SHP77 (cell line): ENCODE measurements at regions not wholly inside any gene's neighbourhood (a gene's known extent, or its start where the extent isn't known, plus 50 kb on each side); places are given as distances from the start of the nearest gene placed in this dataset.
"Not testable (repeated sequence)": the region's sequence is repeated elsewhere in the genome, so short reads cannot be mapped to it uniquely, and the experiment has no call there.

Experiments
- DNase-seq, 2 experiments: peaks; one replicate each; lab custom pipeline; 2025; lab: John Stamatoyannopoulos, UW

DNA sequence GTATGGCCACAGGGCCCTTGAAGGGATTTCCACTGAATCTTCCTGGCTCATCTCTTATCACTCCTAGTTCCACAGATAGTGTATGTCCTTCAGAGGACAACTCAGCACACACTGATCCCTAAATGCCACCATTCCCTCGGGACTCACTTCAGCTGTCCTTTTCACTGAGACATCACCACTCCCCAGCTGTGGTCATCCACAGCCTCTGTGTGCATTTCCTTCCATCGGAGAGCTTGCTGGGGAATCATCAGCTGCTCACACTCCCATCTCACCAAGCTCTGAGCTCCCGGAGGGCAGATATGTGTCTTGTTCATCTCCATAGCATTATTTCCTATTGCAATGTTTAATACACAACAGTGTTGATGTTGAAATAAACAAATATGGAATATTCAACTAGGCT lies 759.5 kb downstream of the RNF144A start:
- no peak for DNase-seq

DNA sequence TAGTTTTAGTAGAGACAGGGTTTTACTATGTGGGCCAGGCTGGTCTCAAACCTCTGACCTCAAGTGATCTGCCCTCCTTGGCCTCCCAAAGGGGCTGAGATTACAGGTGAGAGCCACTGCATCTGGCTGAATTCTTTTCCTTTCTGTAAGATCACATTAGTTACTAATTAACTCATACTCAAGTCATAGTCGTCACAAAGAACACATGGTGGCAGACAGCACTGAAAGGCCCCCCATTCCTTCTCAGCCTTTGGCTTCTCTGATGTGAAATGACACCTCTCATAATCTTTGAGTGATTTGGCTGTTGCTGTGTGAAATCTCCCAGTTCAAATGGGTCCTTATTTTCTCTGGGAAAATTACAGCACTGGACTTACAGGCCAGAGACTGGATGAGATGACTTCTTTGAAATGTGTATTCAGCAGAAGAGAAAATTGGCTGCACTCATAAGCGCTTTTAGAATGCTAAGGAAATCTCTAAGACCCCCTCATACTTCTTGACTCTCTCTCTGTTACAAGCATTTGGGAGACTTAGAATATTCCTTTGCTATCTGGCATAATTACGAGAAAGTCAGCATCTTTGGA lies 764.8 kb downstream of the RNF144A start:
- no peak for DNase-seq

DNA sequence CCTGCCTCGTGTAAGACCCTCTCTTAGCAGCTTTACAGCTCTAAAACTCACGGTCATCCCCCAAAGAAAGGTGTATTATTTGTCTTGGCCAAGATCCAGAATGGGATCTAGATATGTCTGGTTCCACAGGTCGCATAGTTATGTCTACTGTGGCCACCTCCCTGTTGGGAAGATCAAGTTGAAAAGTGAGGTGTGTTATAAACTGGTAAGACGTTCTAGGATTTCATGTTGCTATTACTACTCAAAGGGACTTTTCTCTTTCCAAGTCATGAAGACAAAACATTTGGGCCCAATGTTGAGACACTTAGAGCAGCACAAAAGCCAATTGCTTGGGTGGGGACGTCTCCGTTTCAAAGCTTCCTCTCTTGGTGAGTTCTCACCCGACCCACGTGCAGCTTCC lies 766.0 kb downstream of the RNF144A start:
- no peak for DNase-seq

DNA sequence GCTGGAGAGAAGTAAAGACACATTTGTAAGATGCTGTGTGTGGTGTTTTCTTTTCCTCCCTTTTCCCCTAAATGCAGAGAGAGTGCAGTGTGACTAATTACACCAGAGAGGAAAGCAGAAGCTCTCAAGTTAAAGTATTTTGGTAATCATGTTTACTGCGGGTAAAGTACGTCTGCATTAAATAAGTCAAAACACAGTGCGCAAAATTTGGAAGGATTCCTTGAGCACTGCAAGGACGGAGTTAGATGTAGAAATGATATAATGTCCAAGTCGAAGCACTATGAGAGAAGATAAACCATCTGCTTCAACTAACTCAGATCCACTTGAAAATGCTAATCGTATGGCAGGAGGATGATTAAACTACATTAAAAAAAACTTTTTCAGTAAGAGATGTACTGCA lies 766.5 kb downstream of the RNF144A start:
- DNase-seq: no peak

DNA sequence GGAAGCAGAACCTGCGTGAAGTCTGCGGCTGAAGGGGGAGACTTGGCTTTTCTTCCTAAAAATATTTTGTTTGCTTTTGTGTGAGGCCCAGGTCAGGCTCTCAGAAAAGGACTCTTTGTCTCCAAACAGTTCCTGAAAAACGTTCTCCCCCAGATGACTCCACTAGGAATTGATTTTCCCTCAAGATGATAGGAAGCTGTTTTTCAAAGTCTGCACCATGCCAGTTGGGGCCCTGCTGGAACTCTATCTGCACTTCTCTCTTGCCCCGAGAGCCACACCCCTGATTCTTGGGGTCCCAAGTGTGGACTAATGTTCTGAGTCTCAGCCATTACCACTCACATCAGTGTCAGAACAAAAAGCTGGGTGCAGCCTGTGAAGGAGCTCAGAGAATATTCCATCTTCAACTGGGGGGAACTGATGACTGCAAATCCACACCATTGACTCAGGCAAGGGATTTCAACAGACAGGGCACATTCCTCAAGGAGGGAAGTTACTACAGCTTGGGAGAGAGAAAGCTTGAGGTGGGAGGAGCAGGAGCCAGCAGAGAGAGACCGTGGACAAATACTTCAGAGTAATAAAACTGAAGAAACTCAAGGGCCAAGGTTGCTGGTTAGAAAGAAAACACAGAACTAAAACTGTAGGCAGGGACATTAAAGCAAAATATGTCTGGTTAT lies 768.3 kb downstream of the RNF144A start:
- DNase-seq: no peak

DNA sequence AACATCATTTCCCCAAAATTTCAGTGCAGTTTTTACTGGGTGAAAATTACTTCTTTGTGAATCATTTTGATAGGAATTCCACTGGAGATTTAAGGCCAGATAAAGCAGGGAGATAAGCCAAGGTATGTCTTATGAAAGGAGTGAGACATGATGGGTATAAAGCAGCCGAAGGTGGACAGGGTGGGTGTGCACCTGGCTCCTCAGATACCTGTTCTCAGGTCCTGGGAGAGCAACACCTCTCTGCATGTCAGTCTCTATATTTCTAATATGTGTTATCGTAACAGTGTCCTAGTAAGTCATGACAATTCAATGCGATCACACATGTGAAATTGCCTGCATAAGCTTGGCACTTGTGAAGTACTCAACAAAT lies 768.8 kb downstream of the RNF144A start:
- DNase-seq: no peak

DNA sequence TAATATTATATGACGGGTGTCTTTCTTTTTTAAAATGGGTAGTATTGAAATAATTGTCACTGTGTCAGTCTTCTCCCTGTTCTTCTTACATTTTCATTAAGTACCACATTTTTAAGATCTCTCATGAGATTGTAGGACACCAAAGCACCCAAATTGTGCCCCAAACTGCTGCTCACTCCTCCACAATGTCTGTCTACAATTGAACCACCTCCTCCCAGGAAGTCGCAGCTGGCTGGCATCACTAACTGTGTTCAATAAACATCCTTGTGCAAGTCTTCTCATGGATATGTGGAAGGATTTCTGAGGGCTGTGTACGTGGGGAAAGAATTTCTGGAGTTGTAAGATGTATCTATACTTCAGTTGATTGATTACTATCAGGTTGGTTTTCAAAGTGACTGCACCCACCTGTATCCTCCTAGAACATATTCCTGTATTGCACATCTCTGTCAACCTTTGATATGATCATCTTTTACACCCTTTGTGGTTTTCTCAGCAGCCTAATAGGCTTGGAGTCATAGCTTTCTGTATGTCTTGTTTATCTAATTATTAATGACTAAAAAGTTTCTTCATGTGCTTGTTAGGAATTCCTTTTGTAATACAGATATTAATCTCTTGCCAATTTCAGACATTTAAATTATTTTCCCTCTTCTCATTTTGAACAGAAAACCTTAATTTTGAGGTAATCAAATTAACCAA lies 774.9 kb downstream of the RNF144A start:
- no peak for DNase-seq

DNA sequence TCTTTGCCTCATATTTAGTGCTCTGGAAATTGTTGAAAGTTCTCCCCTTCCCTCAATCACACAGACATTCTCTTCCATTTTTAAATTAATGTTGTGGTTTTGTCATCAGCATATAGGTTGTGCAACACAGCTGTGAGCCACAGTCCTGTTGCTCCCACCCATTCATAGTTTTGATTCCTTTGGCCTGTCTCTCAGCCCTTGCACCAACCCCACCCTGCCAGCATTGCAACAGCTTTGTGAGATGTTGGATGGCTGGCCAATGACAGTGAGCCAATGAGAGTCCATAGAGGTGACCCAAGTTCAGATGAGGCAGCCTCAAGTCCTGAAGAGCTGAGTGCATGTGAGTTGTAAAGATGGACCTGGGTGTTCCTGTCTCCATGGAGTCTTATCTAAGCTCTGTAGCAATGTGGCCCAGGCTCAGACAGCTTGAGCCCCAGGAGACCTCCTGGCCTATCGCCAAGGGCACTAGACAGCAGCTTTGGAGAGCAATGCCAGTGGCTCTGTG lies 775.5 kb downstream of the RNF144A start:
- peak in 1 of 2 experiments; percentile 35 for DNase-seq

DNA sequence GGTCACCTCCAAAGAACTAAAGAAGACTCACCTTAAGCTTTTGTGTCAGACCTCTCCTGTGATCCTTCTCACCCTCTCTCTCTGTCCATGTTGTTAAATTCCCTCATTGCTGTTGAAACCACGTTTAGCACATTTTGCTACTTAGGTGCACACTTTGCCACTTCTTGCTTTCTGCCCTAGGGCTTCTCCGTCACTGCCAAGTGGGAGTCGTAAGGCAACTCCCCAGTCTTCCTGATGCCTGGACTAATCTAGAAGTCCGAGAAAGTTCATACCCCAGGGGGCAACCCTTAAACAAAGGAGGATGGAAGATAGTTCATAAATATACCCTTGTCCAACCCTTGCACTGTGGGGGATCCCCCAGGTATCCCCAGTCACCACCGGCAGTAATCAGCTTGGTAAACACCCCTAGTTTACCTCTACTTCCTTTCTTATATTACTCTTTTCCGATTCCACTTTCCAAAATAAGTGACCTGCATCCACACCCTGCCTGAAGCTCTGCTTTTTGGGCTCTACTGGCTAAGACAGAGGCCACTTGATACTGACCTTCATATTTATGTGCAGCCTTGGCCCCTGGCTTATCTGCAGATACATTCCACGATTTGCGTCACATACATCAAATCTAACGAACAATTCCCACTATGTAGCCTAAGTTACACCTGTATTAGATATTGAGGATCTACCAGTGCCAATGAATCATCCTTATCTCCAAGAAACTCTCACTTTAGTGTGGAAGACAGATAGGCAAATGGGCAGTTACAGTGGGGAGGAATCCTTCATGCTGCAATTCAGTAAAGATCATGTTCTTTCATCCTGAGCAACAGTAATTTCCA lies 776.2 kb downstream of the RNF144A start:
- DNase-seq: no peak

DNA sequence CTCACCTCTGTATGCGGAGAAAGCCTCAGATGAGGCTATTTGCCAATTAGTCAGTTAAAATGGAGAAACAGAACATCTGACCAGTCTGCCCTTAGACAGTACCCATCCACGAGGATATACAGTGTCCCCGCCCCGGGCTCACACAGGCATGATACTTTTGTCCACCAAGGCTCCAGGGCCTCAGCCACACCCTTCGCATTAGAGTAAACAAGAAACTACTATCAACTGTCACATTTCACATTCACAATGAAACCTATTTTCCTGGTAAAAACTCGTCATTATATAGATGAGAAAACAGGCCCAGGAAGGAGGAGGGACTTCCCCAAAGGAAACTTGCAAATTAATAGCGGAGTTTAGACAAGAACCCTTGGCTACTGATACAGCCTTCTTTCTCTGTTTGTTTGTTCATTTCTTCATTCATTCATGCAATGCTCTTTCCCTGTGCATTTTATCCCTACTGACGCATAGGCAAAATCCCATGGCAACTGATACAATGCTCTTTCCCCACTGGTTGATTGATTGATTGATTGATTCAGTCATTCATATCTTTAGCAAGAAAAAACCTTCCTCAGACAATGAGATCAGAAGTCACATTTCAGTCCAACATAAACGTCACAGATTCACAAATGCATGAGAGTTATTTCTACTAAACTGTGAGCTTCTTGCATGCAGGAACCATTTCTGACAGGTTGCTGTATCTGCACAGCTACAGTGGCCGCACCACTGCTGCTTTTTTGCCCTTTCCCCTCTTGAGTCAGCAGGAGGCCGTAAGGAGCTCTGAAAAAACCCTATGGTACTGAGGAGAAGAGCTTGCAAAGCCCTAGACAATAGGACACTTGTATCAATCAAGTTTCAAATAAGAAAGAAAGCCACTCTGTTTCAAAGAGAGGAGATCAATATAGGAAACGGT lies 777.1 kb downstream of the RNF144A start:
- no peak for DNase-seq

DNA sequence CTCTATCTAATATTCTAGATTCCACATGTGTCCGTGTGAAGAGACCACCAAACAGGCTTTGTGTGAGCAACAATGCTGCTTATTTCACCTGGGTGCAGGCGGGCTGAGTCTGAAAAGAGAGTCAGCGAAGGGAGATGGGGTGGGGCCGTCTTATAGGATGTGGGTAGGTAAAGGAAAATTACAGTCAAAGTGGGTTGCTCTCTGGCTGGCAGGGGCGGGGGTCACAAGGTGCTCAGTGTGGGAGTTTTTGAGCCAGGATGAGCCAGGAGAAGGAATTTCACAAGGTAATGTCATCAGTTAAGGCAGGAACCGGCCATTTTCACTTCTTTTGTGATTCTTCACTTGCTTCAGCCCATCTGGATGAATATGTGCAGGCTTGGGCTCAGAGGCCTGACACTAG lies 779.3 kb downstream of the RNF144A start:
- DNase-seq: not testable (repeated sequence)

DNA sequence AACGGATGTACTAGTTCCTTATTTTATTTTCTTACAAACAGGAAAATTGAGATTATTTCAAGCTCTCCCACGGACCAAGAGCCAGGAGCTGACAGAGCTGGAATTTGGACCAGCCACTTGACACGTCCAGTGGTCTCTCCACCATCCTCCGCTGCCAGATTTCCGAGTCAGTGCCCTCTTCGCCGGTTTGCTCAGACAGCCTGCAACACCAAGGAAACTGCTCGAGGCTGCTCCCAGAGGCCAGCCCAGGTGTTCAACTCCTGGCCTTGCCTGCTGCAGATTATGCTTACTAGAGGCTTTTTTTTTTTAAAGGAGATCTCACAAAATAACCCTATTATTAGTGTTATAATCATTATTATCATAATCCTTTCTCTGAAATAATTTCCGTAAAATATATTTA lies 779.8 kb downstream of the RNF144A start:
- DNase-seq: no peak

DNA sequence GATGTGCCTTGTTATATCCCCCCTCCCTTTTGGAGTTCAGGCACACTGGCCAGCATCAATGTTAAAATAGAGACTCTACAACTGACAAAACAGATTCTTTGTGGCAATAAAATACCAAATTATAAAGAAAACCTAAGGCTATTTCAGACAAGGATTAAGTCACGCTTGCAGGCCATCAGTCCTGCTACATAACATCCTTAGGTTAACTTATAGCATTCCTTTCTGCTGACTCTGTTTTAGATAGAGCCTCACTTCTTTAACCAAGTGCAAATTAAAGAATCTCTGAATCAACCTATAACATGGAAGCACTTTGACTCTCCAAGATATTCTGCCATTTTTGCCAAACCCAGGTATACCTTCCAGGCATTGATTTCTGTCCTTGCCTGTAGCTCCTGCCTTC lies 784.6 kb downstream of the RNF144A start:
- DNase-seq: no peak

DNA sequence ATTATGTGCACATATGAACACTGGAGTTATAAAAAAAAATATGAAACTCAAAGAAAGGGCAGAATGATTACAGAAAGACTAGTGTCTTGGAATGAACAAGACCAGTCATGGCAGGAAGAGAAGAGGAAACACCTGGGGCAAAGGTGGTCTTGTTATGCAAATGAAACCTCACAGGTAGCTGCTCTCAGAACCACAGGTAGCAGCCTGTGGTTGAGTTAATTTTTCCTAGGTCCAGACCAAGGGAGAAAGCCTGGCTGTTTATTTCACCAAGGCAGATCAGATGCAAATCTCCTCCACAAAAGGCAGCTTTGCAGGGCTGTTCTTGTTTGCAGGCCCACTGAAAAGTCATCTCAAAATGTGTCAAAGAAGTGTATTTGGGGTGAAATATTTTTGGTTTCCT lies 785.8 kb downstream of the RNF144A start:
- no peak for DNase-seq

DNA sequence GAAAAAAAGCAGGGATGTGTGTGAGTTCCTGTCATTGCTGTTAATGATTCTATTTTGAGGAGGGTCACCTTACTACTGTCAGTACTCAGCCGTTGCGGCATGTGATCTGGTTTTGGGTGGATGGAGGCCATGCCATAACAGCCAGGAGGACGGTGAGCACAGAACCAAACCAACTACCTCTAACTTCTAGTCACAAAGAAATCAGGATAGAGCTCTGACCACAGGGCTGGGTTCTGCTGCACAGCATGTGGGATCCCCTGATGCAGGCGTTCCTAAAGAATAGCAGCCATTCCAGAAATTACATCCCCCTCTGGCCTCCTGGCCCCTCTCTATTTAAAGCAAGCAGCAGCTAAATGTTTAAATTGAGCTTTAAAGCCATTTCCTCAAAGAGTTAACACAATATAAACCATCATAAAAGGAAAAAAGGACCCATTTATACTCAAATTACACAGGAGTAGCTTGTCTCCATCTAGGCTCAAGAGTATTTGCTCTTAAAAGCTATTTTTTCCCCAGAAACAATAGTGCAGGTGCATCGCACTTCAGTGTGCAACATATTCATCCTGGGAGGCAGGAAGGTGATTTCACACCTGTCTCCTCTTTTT lies 786.4 kb downstream of the RNF144A start:
- DNase-seq: peak; percentile 30 to 41

DNA sequence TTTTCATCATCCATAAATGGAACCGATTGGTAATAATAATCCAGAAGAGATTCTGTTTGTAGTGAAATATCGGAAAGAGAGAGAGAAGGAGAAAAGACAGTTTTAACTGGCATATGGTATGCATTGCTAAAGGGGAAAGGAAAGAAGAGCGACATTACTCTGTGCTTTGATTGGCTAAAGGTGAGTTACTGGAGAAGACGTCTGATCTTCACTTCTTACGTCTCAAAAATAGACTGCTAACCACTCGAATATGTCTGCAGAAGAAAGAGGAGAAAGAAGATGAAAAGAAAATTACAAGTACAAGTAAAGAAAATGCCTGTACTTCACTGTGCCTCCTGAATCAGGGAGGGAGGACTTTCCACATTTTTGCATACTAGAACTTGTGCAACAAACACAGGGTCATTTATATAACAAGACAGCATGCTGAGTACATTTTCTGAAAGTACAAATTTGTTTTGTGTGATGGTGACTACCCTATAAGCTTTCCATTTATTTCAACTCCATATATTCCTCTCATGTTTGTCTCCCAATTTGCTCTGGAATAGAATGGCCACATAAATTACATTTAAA lies 787.2 kb downstream of the RNF144A start:
- DNase-seq: no peak

DNA sequence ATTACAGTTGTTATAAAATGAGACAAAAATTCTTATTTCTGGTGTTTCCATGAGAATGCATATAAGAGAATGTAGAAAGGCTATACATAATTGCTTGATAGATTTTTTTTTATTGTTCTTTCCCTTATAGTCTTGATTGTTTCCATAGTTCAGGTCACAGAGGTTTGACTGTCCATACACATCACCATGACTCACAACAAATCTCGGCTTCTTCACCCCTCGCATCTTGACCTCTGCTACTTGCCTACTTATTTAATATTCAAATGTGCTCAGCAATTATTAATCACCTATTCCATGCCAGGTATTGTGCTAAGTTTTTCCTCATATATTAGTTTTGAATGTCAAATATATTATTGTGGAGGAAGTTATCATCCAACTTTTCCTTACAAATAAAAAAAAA lies 789.6 kb downstream of the RNF144A start:
- no peak for DNase-seq

DNA sequence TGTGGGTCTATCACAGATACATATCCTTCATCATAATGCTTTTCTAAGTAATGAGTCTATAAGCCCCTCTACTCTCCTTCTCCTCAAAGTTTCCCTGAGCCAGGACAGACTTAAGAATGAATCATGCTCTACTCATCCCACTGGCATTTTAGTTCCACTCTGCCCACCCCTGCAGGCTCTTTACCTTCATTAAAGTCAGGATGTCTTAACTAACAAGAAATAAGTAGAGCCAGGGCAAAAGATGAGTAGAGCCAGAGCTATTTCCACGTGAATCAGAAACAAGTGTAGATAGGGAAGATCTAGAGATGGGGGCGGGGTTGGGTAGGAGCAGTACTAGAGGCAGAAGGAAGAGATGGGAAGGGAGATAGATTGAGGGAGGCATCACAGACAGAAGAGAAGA lies 790.5 kb downstream of the RNF144A start:
- DNase-seq: no peak

DNA sequence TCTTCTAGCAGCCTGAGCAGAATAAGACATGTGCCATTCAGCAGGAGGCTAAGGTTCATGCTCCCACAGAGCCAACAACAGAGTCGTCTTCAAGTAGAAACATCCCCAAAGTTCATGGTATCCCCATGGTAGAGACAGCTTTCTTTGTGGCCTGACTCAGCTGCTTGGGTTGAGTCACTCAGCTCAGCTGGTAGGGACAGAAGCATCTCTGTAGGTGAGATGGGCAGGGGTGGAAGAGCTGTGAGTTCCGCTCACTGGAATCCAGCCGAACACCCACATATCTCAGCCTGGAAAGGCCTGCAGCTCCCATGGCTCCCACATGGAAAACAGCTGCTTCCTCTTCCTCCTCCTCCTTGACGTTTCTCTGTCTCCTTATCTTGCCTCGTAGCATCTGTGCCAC lies 792.7 kb downstream of the RNF144A start:
- DNase-seq: no peak

DNA sequence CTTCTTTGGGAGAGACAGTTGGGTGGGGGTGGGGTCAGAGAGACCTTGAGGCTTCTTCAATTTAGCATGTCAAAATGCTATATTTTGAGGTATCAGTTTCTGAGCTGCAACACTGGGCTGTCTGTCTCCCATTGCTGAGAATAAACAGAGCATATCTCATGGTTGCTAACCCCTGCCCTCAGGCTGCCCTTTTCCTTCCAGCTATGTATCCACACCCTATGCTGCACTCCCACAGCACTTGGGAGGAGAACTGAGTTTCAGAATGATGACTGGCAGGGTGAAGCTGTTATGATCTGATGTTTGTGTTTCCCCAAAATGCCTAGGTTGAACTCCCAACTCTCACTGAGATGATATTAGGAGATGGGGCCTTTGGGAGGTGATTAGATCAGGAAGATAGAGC lies 794.0 kb downstream of the RNF144A start:
- no peak for DNase-seq

DNA sequence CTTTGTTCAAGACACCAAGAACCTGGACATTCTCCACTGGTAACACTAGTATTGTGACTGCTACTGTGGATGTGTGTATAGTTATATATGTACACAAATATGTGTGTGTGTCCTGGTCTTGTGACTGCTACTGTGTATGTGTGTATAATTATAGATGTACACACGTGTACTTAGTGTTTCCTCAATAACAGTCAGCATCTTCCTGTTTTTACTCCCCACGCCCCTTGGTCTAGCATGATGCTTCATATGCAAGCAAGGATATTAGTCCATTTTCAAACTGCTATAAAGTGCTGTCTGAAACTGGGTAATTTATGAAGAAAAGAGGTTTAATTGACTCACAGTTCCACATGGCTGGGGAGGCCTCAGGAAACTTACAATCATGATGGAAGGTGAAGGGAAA lies 802.7 kb downstream of the RNF144A start:
- no peak for DNase-seq
